Activated CD4-positive, alpha-beta T cell treated with anti-CD3 and anti-CD28 coated beads, Interleukin-2, amount 50 U/mL, for 24 hours (primary cell): ENCODE measurements at regions not wholly inside any gene's neighbourhood (a gene's known extent, or its start where the extent isn't known, plus 50 kb on each side); places are given as distances from the start of the nearest gene placed in this dataset.

Experiments
- DNase-seq, 2 donors: peaks; one replicate each; pipeline ENCODE4 v3.0.0-alpha.2; 2020; ENCODE audit warnings: low read depth in 1 of 2, low spot score in 1 of 2

- no peak for DNase-seq
Observed at GRCh38 chrX:39648548-39649254, 449.1 kb downstream of the BCOR start.

DNA sequence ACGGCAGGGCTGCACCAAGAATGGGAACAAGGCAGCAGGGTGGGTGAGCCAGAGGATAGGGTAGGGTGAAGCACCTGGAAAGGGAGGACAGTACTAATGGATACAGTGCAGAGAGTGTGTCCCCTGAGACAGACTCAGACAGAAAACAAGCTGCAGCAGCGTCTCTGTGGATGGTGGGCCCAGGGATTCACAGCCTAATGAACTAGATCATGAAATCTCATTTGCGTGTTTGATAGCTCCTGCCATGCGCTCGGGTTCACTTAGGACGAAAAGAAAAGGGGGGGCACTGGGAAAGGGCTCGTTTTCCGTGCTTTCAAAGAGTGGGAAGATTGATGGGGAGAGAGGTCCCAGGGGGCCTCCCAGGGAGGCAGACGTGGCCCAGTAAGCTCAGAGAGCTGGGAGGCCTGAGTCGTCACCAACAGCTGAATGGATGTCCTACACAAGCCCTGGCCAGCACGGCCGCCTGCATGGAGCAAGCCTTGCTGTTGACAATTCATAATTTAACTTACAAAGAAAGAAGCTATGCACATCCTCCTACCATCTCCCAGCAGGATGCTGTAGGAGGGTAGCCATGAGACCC is 446.9 kb downstream of the BCOR start:
- DNase-seq: no peak

DNA sequence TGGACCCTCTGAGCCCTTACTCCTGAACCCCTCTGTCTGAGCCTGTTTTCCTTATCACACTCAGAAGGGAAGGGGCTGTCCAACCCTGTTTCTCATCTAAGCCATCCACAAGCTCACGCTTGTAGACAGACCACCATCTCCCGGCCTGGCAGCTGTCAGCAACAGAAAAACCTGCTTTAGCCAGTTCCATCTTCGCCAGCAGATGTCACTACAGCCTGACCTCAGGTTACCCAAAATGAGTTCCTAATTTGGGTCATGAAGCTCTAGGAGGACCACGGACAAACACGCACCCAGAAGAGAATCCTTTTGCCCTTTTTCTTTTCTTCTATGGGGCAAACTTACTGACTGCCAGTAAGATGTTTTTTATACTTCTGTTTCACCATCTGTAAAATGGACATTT is 445.4 kb downstream of the BCOR start:
- peak in 1 of 2 donors; percentile 11 for DNase-seq

DNA sequence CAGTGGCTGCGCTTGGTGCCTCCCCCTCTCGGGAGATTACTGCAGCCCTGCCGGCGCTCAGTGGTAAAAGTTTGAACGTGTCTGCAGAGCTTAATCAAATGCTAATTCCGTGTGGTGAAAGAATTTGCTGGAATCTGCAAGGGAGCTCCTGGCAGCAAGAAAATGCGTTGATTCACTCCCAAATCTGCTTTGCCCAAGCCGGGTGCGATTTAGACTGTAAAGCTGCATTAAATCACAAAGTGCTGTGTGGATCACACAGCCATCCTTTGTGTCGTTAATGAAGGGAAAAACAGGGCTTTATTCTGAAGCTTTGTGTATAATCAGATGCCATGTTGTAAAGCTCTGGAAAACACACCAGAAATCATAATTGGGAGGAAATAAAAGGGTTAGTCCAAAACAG is 444.1 kb downstream of the BCOR start:
- no peak for DNase-seq

- no peak for DNase-seq
Observed at GRCh38 chrX:39654183-39654925, 443.4 kb downstream of the BCOR start.

- DNase-seq: no peak
Observed at GRCh38 chrX:39654952-39655351, 442.8 kb downstream of the BCOR start.

DNA sequence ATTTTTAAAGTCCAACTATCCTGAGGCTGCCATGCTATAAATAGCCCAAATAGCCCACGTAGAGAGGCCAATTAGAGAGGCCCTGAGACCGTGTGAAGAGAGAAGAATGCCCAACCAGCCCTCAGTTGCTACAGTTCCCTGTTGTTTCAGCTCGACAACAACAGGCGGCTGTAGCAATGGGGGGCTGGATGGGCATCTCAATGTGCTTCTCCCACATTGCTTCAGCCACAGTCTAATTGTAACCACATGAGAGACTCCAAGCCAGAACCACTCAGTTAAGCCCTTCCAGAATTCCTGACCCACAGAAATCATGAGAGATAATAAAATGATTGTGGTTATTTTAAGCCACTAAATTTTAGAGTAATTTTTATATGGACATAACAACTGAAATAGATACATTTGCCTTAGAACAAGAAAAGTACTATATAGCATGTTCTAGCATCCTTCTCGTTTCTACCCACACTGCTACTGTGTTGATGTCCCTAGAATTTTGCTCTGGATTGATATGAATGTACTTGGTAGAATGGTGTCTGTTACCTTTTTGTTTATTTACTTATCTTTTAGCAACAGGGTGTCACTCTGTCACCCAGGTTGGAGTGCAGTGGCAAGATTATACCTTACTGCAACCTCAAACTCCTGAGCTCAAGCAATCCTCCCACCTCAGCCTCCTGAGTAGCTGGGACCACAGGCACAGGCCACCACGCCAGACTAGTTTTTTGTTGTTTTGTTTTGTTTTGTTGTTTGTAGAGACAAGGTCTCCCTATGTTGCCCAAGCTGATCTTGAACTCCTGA is 436.4 kb downstream of the BCOR start:
- DNase-seq: no peak

DNA sequence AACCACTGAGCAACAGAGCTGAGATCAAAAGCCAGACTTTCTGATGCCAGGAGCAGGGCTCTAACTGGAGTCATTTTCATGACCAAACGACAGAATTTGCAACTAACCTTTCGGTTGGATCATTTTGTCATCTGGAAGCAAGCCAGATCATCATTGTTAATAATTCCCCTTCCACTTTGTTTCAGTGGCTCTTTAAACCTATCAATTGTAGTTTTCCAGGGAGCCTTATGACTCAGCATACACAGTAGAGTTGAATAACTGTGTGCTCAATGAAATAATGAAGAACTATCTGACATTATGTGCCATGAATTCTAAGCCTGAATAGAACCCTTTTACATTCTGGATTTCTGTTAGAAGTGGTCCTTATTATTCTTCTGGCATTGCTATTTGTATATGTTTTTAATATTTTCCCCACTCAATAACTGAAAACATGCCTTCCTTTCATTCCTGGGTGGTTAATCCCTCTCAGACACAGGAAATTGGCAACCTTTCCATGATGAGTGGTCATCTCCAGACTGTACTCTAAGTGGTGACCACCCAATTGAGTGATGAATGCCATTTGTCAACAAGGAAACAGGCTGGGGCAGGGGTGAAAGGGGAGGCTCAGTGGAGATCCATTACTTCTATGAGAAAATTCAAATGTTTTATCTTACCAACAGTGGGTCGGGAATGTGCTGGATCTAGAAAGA is 431.8 kb downstream of the BCOR start:
- no peak for DNase-seq

DNA sequence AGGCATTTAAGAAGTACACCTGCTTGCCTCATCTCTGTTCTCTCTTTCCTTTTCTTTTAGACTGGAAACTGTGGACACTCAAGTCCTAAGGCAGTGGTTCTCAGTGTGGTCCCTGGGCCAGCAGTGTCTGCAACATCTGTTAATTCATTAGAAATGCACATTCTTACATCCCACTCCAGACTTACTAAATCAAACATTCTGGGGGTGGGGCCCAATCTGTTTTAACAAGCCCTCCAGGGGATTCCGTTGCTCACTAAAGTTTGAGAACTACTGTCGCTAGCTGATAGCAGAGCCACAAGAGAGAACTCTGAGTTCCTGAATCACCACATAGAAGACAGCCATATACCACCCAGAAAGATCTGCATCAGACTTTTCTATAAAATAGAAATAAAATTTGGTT is 430.6 kb downstream of the BCOR start:
- no peak for DNase-seq

DNA sequence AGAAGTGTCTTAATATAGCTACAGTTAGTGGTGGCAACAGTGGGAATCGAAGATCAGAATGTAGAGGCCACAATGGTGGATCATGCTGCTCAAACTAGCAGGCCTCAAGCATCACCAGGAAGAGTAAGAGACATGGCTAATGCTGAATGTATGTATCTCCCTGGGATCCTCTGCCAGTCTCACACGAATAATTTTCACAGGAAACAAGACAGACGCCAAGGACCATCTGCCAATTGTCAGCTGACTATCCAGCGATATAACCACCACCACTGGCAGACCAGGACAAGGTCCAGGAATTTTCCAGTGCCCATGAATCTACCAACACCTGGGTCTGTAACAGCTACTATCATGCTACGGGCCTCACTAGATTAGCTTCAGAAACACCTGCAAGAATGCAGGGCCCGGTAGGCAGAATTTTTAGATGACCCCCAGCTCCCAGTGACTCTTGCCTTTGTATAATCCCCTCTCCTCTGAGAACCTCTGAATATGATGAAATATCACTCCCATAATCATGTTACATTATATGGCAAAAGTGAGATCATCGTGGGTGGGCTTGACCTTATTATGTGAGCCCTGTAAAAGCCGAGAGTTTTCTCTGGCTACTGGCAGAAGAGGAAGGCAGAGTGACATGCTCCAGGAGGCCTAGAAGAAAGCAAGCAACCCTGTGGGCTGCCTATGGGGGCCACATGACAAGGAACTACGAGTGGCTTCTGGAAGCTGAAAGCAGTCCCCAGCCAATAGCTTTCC is 429.8 kb downstream of the BCOR start:
- no peak for DNase-seq

GRCh38 chrX:39669668-39670067 is 428.1 kb downstream of the BCOR start:
- no peak for DNase-seq

DNA sequence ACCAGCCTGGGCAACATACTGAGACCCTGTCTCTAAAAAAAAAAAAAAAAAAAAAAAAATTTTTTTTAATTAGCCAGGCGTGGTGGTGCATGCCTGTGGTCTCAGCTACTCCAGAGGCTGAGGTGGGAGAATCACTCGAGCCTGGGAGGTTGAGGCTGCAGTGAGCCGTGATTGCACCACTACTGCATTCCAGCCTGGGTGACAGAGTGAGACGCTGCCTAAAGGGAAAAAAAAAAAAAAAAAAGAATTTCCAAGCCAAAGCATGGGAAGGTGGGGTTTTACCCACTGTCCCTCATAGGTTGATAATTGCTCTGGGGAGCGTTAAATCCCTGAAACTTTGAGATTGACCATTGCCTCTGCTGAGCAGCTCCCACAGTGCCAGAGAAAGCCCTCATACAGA is 427.5 kb downstream of the BCOR start:
- DNase-seq: no peak

DNA sequence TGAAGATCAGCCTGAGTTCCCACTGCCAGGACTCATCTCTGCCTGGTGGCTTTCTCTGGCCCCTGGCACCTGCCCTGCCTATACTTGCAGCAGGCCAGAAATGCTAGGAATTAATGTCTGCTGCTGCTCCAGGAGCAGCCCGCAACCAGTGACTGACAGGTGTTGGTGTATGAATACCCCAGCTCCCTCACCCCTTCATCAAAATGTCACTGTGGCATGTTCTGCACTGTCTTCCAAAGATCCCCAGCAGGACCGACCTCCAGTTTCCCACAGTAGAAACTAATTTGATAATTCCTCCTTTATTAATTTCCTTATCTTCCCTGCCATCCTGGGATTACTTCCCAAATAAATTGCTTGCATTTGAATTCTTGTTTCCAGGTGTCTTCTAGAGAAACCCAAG is 425.4 kb downstream of the BCOR start:
- DNase-seq: no peak

DNA sequence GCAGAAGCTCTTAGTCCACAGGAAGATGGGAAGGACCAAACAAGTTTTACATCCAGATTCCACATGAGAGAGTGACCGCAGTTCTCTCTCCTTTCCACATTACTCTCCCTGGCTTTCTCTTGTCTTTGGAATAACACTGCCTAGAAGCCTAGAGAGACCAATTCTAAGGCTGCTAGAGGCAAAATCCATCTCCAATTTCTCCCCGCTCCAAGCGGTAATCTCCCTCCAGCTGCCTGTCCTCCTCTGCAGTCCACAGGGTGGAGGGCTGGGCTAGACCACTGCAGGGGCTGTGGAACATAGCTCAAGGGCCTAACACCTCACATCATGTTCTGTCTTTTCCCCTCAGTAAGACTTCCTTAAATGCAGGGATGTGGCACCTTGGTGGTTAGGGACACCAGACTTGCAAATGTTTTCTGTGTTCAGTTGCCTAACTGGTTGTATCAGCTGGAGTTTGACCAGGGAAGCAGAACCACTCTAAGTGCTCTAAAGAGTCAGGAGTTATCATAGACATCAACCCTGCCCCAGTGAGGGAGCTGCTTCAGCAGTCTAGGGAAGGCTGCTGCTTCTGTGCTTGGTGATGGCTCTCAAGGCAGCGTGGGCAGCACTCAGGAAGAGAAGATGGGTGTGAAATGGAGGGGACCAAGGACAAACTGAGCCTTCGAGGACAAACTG is 423.1 kb downstream of the BCOR start:
- no peak for DNase-seq

- no peak for DNase-seq
Observed at GRCh38 chrX:39675162-39675553, 422.6 kb downstream of the BCOR start.

- no peak for DNase-seq
Observed at GRCh38 chrX:39675619-39676018, 422.1 kb downstream of the BCOR start.

- DNase-seq: no peak
Observed at GRCh38 chrX:39676434-39676833, 421.3 kb downstream of the BCOR start.

GRCh38 chrX:39677585-39677977 is 420.2 kb downstream of the BCOR start:
- DNase-seq: no peak

- DNase-seq: no peak
Observed at GRCh38 chrX:39677978-39678791, 419.6 kb downstream of the BCOR start.
